ENCODE measurements at regions not wholly inside any gene's neighbourhood (a gene's known extent, or its start where the extent isn't known, plus 50 kb on each side); places are given as distances from the start of the nearest gene placed in this dataset.

DNA sequence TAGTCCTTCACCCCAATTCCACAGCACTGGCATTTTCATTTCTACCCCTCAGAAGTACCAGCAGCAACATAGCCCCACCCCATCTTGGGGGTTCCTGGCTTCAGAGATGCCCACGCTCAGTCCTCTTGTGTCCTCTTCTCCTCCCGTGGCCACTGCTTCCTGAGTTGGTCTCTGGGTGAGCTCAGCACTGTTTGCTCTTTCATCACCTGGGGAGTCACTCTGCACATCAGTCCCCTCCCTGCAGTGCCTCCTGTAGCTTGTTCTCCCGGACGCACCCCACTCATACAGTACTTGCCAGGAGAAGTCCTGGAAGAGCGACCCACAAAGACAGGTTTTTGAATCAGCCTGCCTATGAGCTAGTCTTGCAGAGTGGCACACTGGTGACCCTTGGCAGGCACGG, 63.8 kb downstream of the GSC start:
- Histone ChIP-seq H3K36me3 (no peaks in the 10 kb centered on the region), H3K27me3 (no peaks in the 10 kb centered on the region), H3K9me3 (no peaks in the 10 kb centered on the region), H3K4me1 (no peaks in the 10 kb centered on the region), H3K27ac (no peak overlapping the region), H3K4me3 (no peak overlapping the region)
- DNase-seq (ENCODE audit: extremely low spot score in 2 of 2): no peak
- intact Hi-C loops (cut with DNase I): no loop called here
- no peak for TF ChIP-seq CTCF (IDR thresholded peaks at IDR 0.05)
- no peak for TF ChIP-seq POLR2A (IDR thresholded peaks at IDR 0.05)
- TF ChIP-seq POLR2AphosphoS5 (IDR thresholded peaks at IDR 0.05; ENCODE audit: insufficient read depth in 1 of 2, low read depth in 1 of 2): no peak

DNA sequence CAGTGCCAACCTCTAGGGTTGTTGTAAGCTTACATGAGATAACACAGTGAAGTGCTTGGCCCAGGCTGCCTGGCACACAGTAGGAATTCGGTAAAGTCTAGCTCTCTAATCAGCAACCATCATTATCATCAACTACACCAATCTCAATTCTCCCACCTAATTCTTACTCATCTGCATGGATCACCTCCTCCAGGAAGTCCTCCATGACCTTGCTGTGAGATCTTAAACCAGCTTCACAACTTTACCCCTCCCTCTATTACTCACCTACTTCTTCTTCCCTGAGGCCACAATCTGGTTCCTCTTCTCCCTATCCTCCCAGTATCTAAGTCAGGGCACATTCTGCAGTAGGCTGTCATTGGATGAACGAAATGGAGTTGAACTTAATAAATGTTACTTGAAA, 67.3 kb downstream of the GSC start:
- Histone ChIP-seq H3K27ac (no peak overlapping the region), H3K27me3 (no peaks in the 10 kb centered on the region), H3K4me1 (no peaks in the 10 kb centered on the region), H3K4me3 (no peak overlapping the region), H3K9me3 (no peaks in the 10 kb centered on the region), H3K36me3 (no peaks in the 10 kb centered on the region)
- no peak for DNase-seq (ENCODE audit: extremely low spot score in 2 of 2)
- intact Hi-C loops (cut with DNase I): no loop called here
- TF ChIP-seq CTCF (IDR thresholded peaks at IDR 0.05) (no peak), POLR2A (IDR thresholded peaks at IDR 0.05) (no peak), POLR2AphosphoS5 (IDR thresholded peaks at IDR 0.05; ENCODE audit: insufficient read depth in 1 of 2, low read depth in 1 of 2) (no peak)

- no peak overlapping the region for H3K27ac ChIP-seq
- no peaks in the 10 kb centered on the region for H3K36me3 ChIP-seq
- H3K4me1 ChIP-seq: no peaks in the 10 kb centered on the region
- no peaks in the 10 kb centered on the region for H3K9me3 ChIP-seq
- no peaks in the 10 kb centered on the region for H3K27me3 ChIP-seq
- intact Hi-C loops (cut with DNase I): no loop called here
- DNase-seq (ENCODE audit: extremely low spot score in 2 of 2): no peak
- H3K4me3 ChIP-seq: no peak overlapping the region
- TF ChIP-seq CTCF (IDR thresholded peaks at IDR 0.05) (no peak), POLR2A (IDR thresholded peaks at IDR 0.05) (no peak), POLR2AphosphoS5 (IDR thresholded peaks at IDR 0.05; ENCODE audit: insufficient read depth in 1 of 2, low read depth in 1 of 2) (no peak)
Measured at GRCh38 chr14:94701861-94702370, 68.0 kb downstream of the GSC start.

DNA sequence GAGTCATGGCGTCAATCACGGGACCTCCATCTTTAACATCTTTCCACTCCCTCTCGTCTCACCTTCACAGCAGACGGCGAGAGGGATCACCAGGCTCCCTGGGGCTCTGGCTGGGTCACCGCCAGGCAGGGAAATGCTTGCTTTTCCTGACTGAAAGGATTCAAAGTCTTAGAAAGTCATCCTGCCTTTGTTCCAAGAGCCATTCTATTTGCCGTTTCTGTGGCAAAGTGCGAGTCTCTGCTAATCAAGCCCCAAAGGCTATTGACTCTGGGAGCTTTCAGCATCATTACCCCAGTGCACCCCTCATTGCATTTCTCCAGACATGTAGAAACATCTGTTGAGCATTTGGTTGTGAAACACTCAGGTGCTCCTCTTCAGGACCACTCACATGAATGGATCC, 69.6 kb downstream of the GSC start:
- TF ChIP-seq CTCF (IDR thresholded peaks at IDR 0.05) (no peak), POLR2A (IDR thresholded peaks at IDR 0.05) (no peak), POLR2AphosphoS5 (IDR thresholded peaks at IDR 0.05; ENCODE audit: insufficient read depth in 1 of 2, low read depth in 1 of 2) (no peak)
- Histone ChIP-seq H3K4me3 (no peak overlapping the region), H3K9me3 (no peaks in the 10 kb centered on the region), H3K27ac (no peak overlapping the region), H3K36me3 (no peaks in the 10 kb centered on the region), H3K27me3 (no peaks in the 10 kb centered on the region), H3K4me1 (no peaks in the 10 kb centered on the region)
- intact Hi-C loops (cut with DNase I): no loop called here
- DNase-seq (ENCODE audit: extremely low spot score in 2 of 2): no peak

GRCh38 chr14:94699831-94700230, 70.1 kb downstream of the GSC start:
- Histone ChIP-seq H3K27me3 (no peaks in the 10 kb centered on the region), H3K4me1 (no peaks in the 10 kb centered on the region), H3K36me3 (no peaks in the 10 kb centered on the region), H3K27ac (no peak overlapping the region), H3K4me3 (no peak overlapping the region), H3K9me3 (no peaks in the 10 kb centered on the region)
- no peak for DNase-seq (ENCODE audit: extremely low spot score in 2 of 2)
- TF ChIP-seq CTCF (IDR thresholded peaks at IDR 0.05) (no peak), POLR2AphosphoS5 (IDR thresholded peaks at IDR 0.05; ENCODE audit: insufficient read depth in 1 of 2, low read depth in 1 of 2) (no peak), POLR2A (IDR thresholded peaks at IDR 0.05) (no peak)
- intact Hi-C loops (cut with DNase I): no loop called here

Data from vagina (tissue), 2 donors.